Panc1 (cell line): ENCODE measurements at regions not wholly inside any gene's neighbourhood (a gene's known extent, or its start where the extent isn't known, plus 50 kb on each side); places are given as distances from the start of the nearest gene placed in this dataset.
A peak's percentile ranks its signal among the peaks of the same experiment; 100 is the strongest.

Experiments used
- ATAC-seq: fragments of 200-7000 bp; cut with Tn5 transposase; 2 replicates; pipeline ENCODE4 v1.9.1; 2020; ENCODE audit warnings: mild to moderate bottlenecking, moderate library complexity
- BruUV-seq: library from RNA; stranded (reverse); fragments of 400-500 nt; replicated peaks from 2 replicates; lab custom pipeline; 2021; lab: Mats Ljungman, UMichigan
- CTCF ChIA-PET: fragments of 300-600 bp; sonication (Branson Sonifier 250); formaldehyde crosslinking; loops from one replicate; lab custom pipeline; 2022; ENCODE audit warnings: antibody characterized with exemption; lab: Charles Lee
- POLR2A ChIA-PET: fragments of 300-600 bp; sonication (Branson Sonifier 250); formaldehyde crosslinking; loops from one replicate; lab custom pipeline; 2022; ENCODE audit warnings: antibody characterized with exemption; lab: Charles Lee
- DNase-seq: peaks from one replicate; pipeline ENCODE4 v3.0.0-alpha.2; 2010; ENCODE audit warnings: low read depth, low spot score
- H3K27ac ChIP-seq: 2 replicates; pipeline ENCODE4 v1.5.1; 2011; ENCODE audit warnings: mild to moderate bottlenecking, low read length, inconsistent platforms
- H3K27me3 ChIP-seq: fragments of 200-500 bp; sonication (Bioruptor generic); 2 replicates; pipeline ENCODE4 v1.6.0; 2014; ENCODE audit warnings: low read length, inconsistent platforms; ENCODE audit not compliant: control insufficient read depth, insufficient read depth
- H3K36me3 ChIP-seq: fragments of 200-500 bp; sonication (Bioruptor generic); 2 replicates; pipeline ENCODE4 v1.5.1; 2014; ENCODE audit warnings: inconsistent platforms, mild to moderate bottlenecking, low read length, moderate library complexity; ENCODE audit not compliant: control insufficient read depth, insufficient read depth
- H3K4me1 ChIP-seq: 2 replicates; pipeline ENCODE4 v1.5.1; 2011; ENCODE audit warnings: inconsistent platforms, mild to moderate bottlenecking, low read length, moderate library complexity; ENCODE audit not compliant: control insufficient read depth, insufficient read depth
- H3K4me3 ChIP-seq, 2 experiments: 2 replicates each; pipeline ENCODE4 v1.5.1; 2011 to 2012; ENCODE audit warnings: low read depth in 2 of 2, low read length in 2 of 2, mild to moderate bottlenecking in 2 of 2, inconsistent platforms in 1 of 2, moderate library complexity in 1 of 2
- H3K9me3 ChIP-seq: fragments of 200-500 bp; sonication (Bioruptor generic); 2 replicates; pipeline ENCODE4 v1.5.1; 2014; ENCODE audit warnings: low read depth, mild to moderate bottlenecking, inconsistent platforms, low read length, moderate library complexity; ENCODE audit not compliant: control insufficient read depth, insufficient read depth
- CTCF ChIP-seq: fragments of 450-650 bp; IDR thresholded peaks from 2 replicates; pipeline ENCODE4 v1.5.1; 2017; ENCODE audit warnings: mild to moderate bottlenecking
- POLR2AphosphoS5 ChIP-seq: IDR thresholded peaks from 2 replicates; pipeline ENCODE4 v1.6.1; 2012; ENCODE audit warnings: mild to moderate bottlenecking, low read depth, low read length, moderate library complexity
- SIN3A ChIP-seq: IDR thresholded peaks from 2 replicates; pipeline ENCODE4 v1.6.1; 2012; ENCODE audit warnings: low read depth, mild to moderate bottlenecking, low read length, moderate library complexity, borderline replicate concordance; ENCODE audit not compliant: insufficient read depth
- TCF7L2 ChIP-seq: IDR thresholded peaks from 2 replicates; pipeline ENCODE4 v1.6.1; 2011; ENCODE audit warnings: mild to moderate bottlenecking, low read depth, low read length, inconsistent platforms
- in situ Hi-C: cut with HindIII; loops from 2 replicates; pipeline ENCODE4 v1.10.0; 2016; ENCODE audit warnings: low sequenced_read_pairs, low pct_unique_long_range_greater_than_20kb
- intact Hi-C: fragments of 100-400 bp; cut with micrococcal nuclease; formaldehyde crosslinking; loops from one replicate; pipeline ENCODE4 v1.10.0; 2022; ENCODE audit not compliant: unreplicated experiment
- TF ChIP-seq, protein P1 (sequence below), 2 experiments: IDR thresholded peaks; 2 replicates each; pipeline ENCODE4 v1.6.1; 2011 to 2012; ENCODE audit warnings: low read depth in 2 of 2, control low read depth in 1 of 2, low read length in 1 of 2, mild to moderate bottlenecking in 1 of 2, moderate library complexity in 1 of 2; ENCODE audit not compliant: insufficient read depth in 1 of 2

DNA sequence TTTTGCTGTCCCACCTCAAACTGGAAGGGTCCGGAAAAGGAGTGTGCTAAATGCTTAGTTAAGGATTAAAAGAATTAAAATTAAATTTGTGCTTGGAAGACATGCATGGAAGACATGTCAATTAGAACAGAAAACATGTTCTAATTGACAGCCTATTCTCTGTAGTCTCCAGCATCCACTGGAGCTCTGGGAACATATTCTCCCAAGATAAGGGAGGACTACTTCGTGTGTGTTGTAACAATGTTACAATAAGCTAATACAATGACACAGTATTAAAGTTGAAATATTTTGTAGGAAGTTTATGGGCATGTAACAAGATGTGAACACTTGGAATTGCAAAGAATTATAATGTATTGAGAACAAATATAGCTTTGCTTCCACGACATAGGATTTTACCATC, 567.4 kb upstream of the CITED2 start:
- H3K27ac ChIP-seq = no peak overlapping the region
- intact Hi-C loops (no loop called here), in situ Hi-C loops (no loop called here)
- POLR2A ChIA-PET = no interaction called here
- H3K36me3 ChIP-seq = no peaks in the 10 kb centered on the region
- DNase-seq (no peak), ATAC-seq (no peak)
- no peaks in the 10 kb centered on the region for H3K9me3 ChIP-seq
- H3K4me1 ChIP-seq = no peaks in the 10 kb centered on the region
- TF ChIP-seq, protein P1, sequence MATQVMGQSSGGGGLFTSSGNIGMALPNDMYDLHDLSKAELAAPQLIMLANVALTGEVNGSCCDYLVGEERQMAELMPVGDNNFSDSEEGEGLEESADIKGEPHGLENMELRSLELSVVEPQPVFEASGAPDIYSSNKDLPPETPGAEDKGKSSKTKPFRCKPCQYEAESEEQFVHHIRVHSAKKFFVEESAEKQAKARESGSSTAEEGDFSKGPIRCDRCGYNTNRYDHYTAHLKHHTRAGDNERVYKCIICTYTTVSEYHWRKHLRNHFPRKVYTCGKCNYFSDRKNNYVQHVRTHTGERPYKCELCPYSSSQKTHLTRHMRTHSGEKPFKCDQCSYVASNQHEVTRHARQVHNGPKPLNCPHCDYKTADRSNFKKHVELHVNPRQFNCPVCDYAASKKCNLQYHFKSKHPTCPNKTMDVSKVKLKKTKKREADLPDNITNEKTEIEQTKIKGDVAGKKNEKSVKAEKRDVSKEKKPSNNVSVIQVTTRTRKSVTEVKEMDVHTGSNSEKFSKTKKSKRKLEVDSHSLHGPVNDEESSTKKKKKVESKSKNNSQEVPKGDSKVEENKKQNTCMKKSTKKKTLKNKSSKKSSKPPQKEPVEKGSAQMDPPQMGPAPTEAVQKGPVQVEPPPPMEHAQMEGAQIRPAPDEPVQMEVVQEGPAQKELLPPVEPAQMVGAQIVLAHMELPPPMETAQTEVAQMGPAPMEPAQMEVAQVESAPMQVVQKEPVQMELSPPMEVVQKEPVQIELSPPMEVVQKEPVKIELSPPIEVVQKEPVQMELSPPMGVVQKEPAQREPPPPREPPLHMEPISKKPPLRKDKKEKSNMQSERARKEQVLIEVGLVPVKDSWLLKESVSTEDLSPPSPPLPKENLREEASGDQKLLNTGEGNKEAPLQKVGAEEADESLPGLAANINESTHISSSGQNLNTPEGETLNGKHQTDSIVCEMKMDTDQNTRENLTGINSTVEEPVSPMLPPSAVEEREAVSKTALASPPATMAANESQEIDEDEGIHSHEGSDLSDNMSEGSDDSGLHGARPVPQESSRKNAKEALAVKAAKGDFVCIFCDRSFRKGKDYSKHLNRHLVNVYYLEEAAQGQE (IDR thresholded peaks at IDR 0.05; ENCODE audit: insufficient read depth in 1 of 2, low read depth in 2 of 2, low read length in 1 of 2) = no peak
- no peak for TF ChIP-seq POLR2AphosphoS5
- TF ChIP-seq CTCF = no peak
- no peak for TF ChIP-seq SIN3A
- TF ChIP-seq TCF7L2 = no peak
- CTCF ChIA-PET = no interaction called here
- no TSS peak for BruUV-seq
- no peak overlapping the region for H3K4me3 ChIP-seq
- H3K27me3 ChIP-seq = no peaks in the 10 kb centered on the region

DNA sequence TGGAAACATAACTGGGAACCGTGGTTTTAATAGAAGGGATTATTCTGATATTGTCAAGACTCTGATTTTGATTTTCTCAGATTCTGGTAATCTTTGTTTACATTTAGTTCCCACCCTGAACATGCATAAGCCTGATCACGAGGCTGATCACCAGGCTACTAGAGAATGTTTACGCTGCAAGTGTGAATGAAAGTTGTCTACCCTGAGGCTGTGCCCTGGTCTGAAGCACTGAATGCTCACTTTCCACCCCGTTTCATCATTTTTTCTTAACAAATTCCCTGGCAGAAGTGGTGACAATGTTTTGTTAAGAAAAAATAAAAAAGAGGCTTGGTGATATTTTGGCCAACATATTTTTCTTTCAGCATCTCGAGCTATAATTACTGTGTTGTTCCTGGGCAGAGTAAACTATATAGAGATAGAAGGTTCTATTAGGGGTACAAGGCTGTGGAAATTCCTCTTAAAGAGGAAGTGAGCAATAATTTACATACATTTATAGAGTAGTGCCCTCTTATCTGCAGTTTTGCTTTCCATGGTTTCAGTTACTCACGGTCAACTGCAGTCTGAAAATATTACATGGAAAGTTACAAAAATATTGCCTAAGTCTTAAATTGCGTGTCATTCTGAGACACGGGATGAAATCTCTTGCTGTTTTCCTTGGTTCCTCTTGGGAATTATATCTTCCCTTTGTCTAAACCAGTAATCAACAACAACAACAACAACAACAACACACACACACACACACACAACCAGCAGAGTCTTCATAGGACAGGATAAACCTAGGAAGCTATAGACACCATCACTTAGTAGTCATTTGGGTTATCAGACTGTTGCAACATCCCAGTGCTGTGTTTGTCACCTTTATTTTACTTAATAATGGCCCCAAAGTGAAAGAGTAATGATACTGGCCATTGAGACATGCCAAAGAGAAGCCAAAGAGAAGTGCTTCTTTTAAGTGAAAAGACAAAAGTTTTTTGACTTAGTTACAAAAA, 566.6 kb upstream of the CITED2 start:
- ChIA-PET POLR2A (no interaction called here), CTCF (no interaction called here)
- ATAC-seq (no peak), DNase-seq (no peak)
- in situ Hi-C loops = no loop called here
- intact Hi-C loops = no loop called here
- H3K4me1 ChIP-seq = no peaks in the 10 kb centered on the region
- H3K27ac ChIP-seq = peak overlapping the region; percentile 25; the same call in 1 of the 2 replicates
- no peaks in the 10 kb centered on the region for H3K27me3 ChIP-seq
- no peak overlapping the region for H3K4me3 ChIP-seq
- TF ChIP-seq POLR2AphosphoS5 = no peak
- no peak for TF ChIP-seq TCF7L2
- TF ChIP-seq, protein P1 (IDR thresholded peaks at IDR 0.05; ENCODE audit: insufficient read depth in 1 of 2, low read depth in 2 of 2, low read length in 1 of 2) = no peak
- TF ChIP-seq SIN3A = no peak
- no peak for TF ChIP-seq CTCF
- H3K9me3 ChIP-seq = no peaks in the 10 kb centered on the region
- H3K36me3 ChIP-seq = no peaks in the 10 kb centered on the region
- no TSS peak for BruUV-seq
